WERI-Rb-1 (cell line): ENCODE measurements at regions not wholly inside any gene's neighbourhood (a gene's known extent, or its start where the extent isn't known, plus 50 kb on each side); places are given as distances from the start of the nearest gene placed in this dataset.

Experiments
- DNase-seq: peaks from one replicate; pipeline ENCODE4 v3.0.0-alpha.2; 2020
- H3K27ac ChIP-seq: fragments of 250-450 bp; sonication (Bioruptor Pico); 2 replicates; pipeline ENCODE4 v1.5.1; 2020; ENCODE audit warnings: mild to moderate bottlenecking, moderate library complexity
- H3K27me3 ChIP-seq: fragments of 250-450 bp; sonication (Bioruptor Pico); 2 replicates; pipeline ENCODE4 v1.5.1; 2021; ENCODE audit warnings: mild to moderate bottlenecking, low read depth, moderate library complexity; ENCODE audit not compliant: insufficient read depth, severe bottlenecking
- H3K36me3 ChIP-seq: fragments of 250-450 bp; sonication (Bioruptor Pico); 2 replicates; pipeline ENCODE4 v1.5.1; 2020; ENCODE audit warnings: mild to moderate bottlenecking, moderate library complexity
- H3K4me3 ChIP-seq: 2 replicates; pipeline ENCODE4 v1.5.1; 2011; ENCODE audit warnings: low read depth, mild to moderate bottlenecking, control low read depth, low read length
- H3K9me3 ChIP-seq: fragments of 250-450 bp; sonication (Bioruptor Pico); 2 replicates; pipeline ENCODE4 v1.5.1; 2021; ENCODE audit warnings: mild to moderate bottlenecking, moderate library complexity; ENCODE audit not compliant: severe bottlenecking
- CTCF ChIP-seq: IDR thresholded peaks from 2 replicates; pipeline ENCODE4 v1.5.1; 2011; ENCODE audit warnings: low read depth, mild to moderate bottlenecking, control low read depth, inconsistent platforms, low read length

- Histone ChIP-seq H3K27ac (no peak overlapping the region), H3K4me3 (no peak overlapping the region), H3K9me3 (no peaks in the 10 kb centered on the region), H3K27me3 (no peaks in the 10 kb centered on the region), H3K36me3 (no peaks in the 10 kb centered on the region)
- DNase-seq, result no peak
- no peak for TF ChIP-seq CTCF
Observed at GRCh38 chr16:17801068-17801467, 330.3 kb upstream of the XYLT1 start.

- no peaks in the 10 kb centered on the region for H3K27me3 ChIP-seq
- no peaks in the 10 kb centered on the region for H3K9me3 ChIP-seq
- no peak for TF ChIP-seq CTCF
- no peak overlapping the region for H3K4me3 ChIP-seq
- H3K36me3 ChIP-seq, result no peaks in the 10 kb centered on the region
- no peak for DNase-seq
- no peak overlapping the region for H3K27ac ChIP-seq
Observed at GRCh38 chr16:17798716-17799115, 328.0 kb upstream of the XYLT1 start.

GRCh38 chr16:17793354-17793753 is 322.6 kb upstream of the XYLT1 start:
- Histone ChIP-seq H3K27ac (no peak overlapping the region), H3K36me3 (no peaks in the 10 kb centered on the region), H3K4me3 (no peak overlapping the region), H3K9me3 (no peaks in the 10 kb centered on the region), H3K27me3 (no peaks in the 10 kb centered on the region)
- no peak for TF ChIP-seq CTCF
- no peak for DNase-seq

DNA sequence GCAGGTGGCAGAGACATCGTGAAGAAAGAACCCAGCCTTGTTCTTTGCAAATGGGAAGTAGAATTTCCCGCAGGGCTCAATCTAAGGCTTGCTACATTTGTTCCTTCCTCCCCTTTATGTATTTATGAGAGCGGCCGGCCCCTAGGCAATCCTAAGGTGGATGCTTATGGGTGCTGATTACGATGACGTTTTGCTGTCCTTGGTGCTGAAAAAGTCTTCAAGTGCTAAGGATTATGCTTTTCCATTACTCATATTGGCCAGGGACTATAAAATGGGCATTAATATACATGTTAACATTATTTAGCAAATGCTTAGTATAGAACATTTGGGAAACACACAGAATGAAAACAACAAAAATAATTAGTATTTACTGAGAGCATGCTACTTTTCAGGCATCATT is 313.3 kb upstream of the XYLT1 start:
- Histone ChIP-seq H3K36me3 (no peaks in the 10 kb centered on the region), H3K4me3 (no peak overlapping the region), H3K27me3 (no peaks in the 10 kb centered on the region), H3K27ac (no peak overlapping the region), H3K9me3 (no peaks in the 10 kb centered on the region)
- no peak for TF ChIP-seq CTCF
- DNase-seq, result no peak

GRCh38 chr16:17780181-17780580 is 309.4 kb upstream of the XYLT1 start:
- no peak for TF ChIP-seq CTCF
- DNase-seq, result no peak
- H3K9me3 ChIP-seq, result peaks cover 7% of the 10 kb centered on the region
- H3K36me3 ChIP-seq, result no peaks in the 10 kb centered on the region
- no peak overlapping the region for H3K27ac ChIP-seq
- no peak overlapping the region for H3K4me3 ChIP-seq
- no peaks in the 10 kb centered on the region for H3K27me3 ChIP-seq

GRCh38 chr16:17777408-17777863 is 306.7 kb upstream of the XYLT1 start:
- Histone ChIP-seq H3K27ac (no peak overlapping the region), H3K27me3 (no peaks in the 10 kb centered on the region), H3K4me3 (no peak overlapping the region), H3K36me3 (no peaks in the 10 kb centered on the region), H3K9me3 (peaks cover 7% of the 10 kb centered on the region)
- DNase-seq, result no peak
- TF ChIP-seq CTCF, result no peak
